Ascending aorta (tissue), 2 donors: ENCODE measurements at regions not wholly inside any gene's neighbourhood (a gene's known extent, or its start where the extent isn't known, plus 50 kb on each side); places are given as distances from the start of the nearest gene placed in this dataset.
"Not testable (repeated sequence)": the region's sequence is repeated elsewhere in the genome, so short reads cannot be mapped to it uniquely, and the experiment has no call there.

Source experiments
- DNase-seq, 2 donors: peaks; one replicate each; pipeline ENCODE4 v3.0.0-alpha.2; 2019; ENCODE audit warnings: low spot score in 2 of 2
- H3K27ac ChIP-seq, 2 donors: fragments of 200-600 bp; sonication (generic); one replicate each; pipeline ENCODE4 v1.5.1; 2016 to 2017; ENCODE audit warnings: mild to moderate bottlenecking in 1 of 2
- H3K27me3 ChIP-seq: fragments of 200-600 bp; sonication (generic); one replicate; pipeline ENCODE4 v1.5.1; 2017
- H3K36me3 ChIP-seq, 2 donors: fragments of 200-600 bp; sonication (generic); one replicate each; pipeline ENCODE4 v1.5.1; 2016
- H3K4me1 ChIP-seq, 2 donors: fragments of 200-600 bp; sonication (generic); one replicate each; pipeline ENCODE4 v1.5.1; 2016 to 2017; ENCODE audit warnings: mild to moderate bottlenecking in 1 of 2
- H3K4me3 ChIP-seq, 2 donors: fragments of 200-600 bp; sonication (generic); one replicate each; pipeline ENCODE4 v1.5.1; 2016 to 2017; ENCODE audit warnings: mild to moderate bottlenecking in 1 of 2
- H3K9me3 ChIP-seq, 2 donors: fragments of 200-600 bp; sonication (generic); one replicate each; pipeline ENCODE4 v1.5.1; 2016
- intact Hi-C: fragments of 100-400 bp; cut with DNase I; formaldehyde crosslinking; loops from one replicate; pipeline ENCODE4 v1.15.1; 2023
- TF ChIP-seq, protein P1 (sequence below), 3 experiments: fragments of 200-600 bp in 2 of 3; fragments of 450-650 bp in 1 of 3; sonication (generic) in 2 of 3; IDR thresholded peaks; one replicate each; pipeline ENCODE4 v1.5.1; 2016 to 2019; ENCODE audit warnings: antibody characterized with exemption in 3 of 3, mild to moderate bottlenecking in 1 of 3, moderate library complexity in 1 of 3

- no peak overlapping the region for H3K4me3 ChIP-seq
- H3K27ac ChIP-seq, result no peak overlapping the region
- H3K9me3 ChIP-seq, result peaks cover 0 to 5% of the 10 kb centered on the region in 2 donors
- no peak for DNase-seq
- no peaks in the 10 kb centered on the region for H3K36me3 ChIP-seq
- TF ChIP-seq, protein P1, sequence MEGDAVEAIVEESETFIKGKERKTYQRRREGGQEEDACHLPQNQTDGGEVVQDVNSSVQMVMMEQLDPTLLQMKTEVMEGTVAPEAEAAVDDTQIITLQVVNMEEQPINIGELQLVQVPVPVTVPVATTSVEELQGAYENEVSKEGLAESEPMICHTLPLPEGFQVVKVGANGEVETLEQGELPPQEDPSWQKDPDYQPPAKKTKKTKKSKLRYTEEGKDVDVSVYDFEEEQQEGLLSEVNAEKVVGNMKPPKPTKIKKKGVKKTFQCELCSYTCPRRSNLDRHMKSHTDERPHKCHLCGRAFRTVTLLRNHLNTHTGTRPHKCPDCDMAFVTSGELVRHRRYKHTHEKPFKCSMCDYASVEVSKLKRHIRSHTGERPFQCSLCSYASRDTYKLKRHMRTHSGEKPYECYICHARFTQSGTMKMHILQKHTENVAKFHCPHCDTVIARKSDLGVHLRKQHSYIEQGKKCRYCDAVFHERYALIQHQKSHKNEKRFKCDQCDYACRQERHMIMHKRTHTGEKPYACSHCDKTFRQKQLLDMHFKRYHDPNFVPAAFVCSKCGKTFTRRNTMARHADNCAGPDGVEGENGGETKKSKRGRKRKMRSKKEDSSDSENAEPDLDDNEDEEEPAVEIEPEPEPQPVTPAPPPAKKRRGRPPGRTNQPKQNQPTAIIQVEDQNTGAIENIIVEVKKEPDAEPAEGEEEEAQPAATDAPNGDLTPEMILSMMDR (IDR thresholded peaks at IDR 0.05), result no peak
- H3K27me3 ChIP-seq, result no peaks in the 10 kb centered on the region
- intact Hi-C loops, result no loop called here
- no peaks in the 10 kb centered on the region for H3K4me1 ChIP-seq
Observed at GRCh38 chr15:39000008-39000734, 435.6 kb upstream of the RASGRP1 start.

- no peak for DNase-seq
- Histone ChIP-seq H3K4me1 (no peaks in the 10 kb centered on the region), H3K27ac (no peak overlapping the region), H3K27me3 (no peaks in the 10 kb centered on the region), H3K4me3 (no peak overlapping the region), H3K9me3 (peaks cover 0 to 15% of the 10 kb centered on the region in 2 donors), H3K36me3 (no peaks in the 10 kb centered on the region)
- TF ChIP-seq, protein P1 (IDR thresholded peaks at IDR 0.05), result no peak
- intact Hi-C loops, result no loop called here
Observed at GRCh38 chr15:39009740-39010139, 445.1 kb upstream of the RASGRP1 start.

GRCh38 chr15:39011066-39011465, 446.5 kb upstream of the RASGRP1 start:
- peaks cover 0 to 15% of the 10 kb centered on the region in 2 donors for H3K9me3 ChIP-seq
- DNase-seq, H3K4me1 ChIP-seq, H3K4me3 ChIP-seq, H3K27me3 ChIP-seq, intact Hi-C loops, H3K36me3 ChIP-seq, H3K27ac ChIP-seq: not testable (repeated sequence)

GRCh38 chr15:39013262-39013661, 448.6 kb upstream of the RASGRP1 start:
- H3K9me3 ChIP-seq, result peaks cover 0 to 15% of the 10 kb centered on the region in 2 donors
- no peaks in the 10 kb centered on the region for H3K36me3 ChIP-seq
- no peaks in the 10 kb centered on the region for H3K4me1 ChIP-seq
- no peak overlapping the region for H3K27ac ChIP-seq
- intact Hi-C loops, result no loop called here
- TF ChIP-seq, protein P1 (IDR thresholded peaks at IDR 0.05), result no peak
- no peak for DNase-seq
- no peak overlapping the region for H3K4me3 ChIP-seq
- no peaks in the 10 kb centered on the region for H3K27me3 ChIP-seq

- no peak overlapping the region for H3K27ac ChIP-seq
- DNase-seq, result no peak
- H3K9me3 ChIP-seq, result peaks cover 0 to 9% of the 10 kb centered on the region in 2 donors
- intact Hi-C loops, result no loop called here
- TF ChIP-seq, protein P1 (IDR thresholded peaks at IDR 0.05), result no peak
- H3K36me3 ChIP-seq, result no peaks in the 10 kb centered on the region
- H3K4me3 ChIP-seq, result no peak overlapping the region
- H3K27me3 ChIP-seq, result no peaks in the 10 kb centered on the region
- H3K4me1 ChIP-seq, result no peaks in the 10 kb centered on the region
Observed at GRCh38 chr15:39014682-39015081, 450.1 kb upstream of the RASGRP1 start.

GRCh38 chr15:39016706-39017105, 452.1 kb upstream of the RASGRP1 start:
- Histone ChIP-seq H3K27me3 (no peaks in the 10 kb centered on the region), H3K36me3 (no peaks in the 10 kb centered on the region), H3K4me3 (no peak overlapping the region), H3K9me3 (no peaks in the 10 kb centered on the region), H3K27ac (no peak overlapping the region), H3K4me1 (no peaks in the 10 kb centered on the region)
- intact Hi-C loops, result no loop called here
- DNase-seq, result no peak
- TF ChIP-seq, protein P1 (IDR thresholded peaks at IDR 0.05), result no peak
